Coronary artery (tissue), 2 donors: ENCODE measurements at regions not wholly inside any gene's neighbourhood (a gene's known extent, or its start where the extent isn't known, plus 50 kb on each side); places are given as distances from the start of the nearest gene placed in this dataset.
"Not testable (repeated sequence)": the region's sequence is repeated elsewhere in the genome, so short reads cannot be mapped to it uniquely, and the experiment has no call there.

Experiments
- DNase-seq: peaks from one replicate; pipeline ENCODE4 v3.0.0-alpha.2; 2017; ENCODE audit warnings: low spot score
- H3K27ac ChIP-seq, 2 donors: fragments of 200-600 bp; sonication (generic); one replicate each; pipeline ENCODE4 v1.5.1; 2016 to 2019
- H3K4me3 ChIP-seq: fragments of 200-600 bp; sonication (generic); 2 replicates; pipeline ENCODE4 v1.5.1; 2016; ENCODE audit warnings: mild to moderate bottlenecking, moderate library complexity
- TF ChIP-seq, protein P1 (sequence below): fragments of 200-600 bp; sonication (generic); IDR thresholded peaks from one replicate; pipeline ENCODE4 v1.5.1; 2019; ENCODE audit warnings: antibody characterized with exemption

DNA sequence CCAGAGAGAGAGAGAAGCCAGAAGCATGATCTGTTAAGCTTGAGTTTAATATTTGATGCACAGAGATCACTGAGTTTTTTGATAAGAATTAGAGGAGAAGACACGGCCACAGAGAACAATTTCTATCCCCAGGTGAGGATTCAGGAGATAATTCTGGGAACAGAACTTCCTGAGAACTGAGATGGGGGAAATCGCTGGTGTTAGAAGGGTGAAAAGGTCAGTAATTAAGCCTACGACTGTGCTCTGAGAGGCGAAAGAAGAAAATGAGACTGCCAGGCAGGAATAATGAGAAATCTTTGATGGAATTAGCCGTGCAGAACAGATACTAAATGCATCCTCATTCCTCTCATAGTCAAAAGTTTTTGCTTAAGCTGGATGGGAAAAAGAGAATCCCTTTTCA, 61.9 kb upstream of the EEF2KMT start:
- not testable (repeated sequence) for H3K27ac ChIP-seq, H3K4me3 ChIP-seq, DNase-seq

DNA sequence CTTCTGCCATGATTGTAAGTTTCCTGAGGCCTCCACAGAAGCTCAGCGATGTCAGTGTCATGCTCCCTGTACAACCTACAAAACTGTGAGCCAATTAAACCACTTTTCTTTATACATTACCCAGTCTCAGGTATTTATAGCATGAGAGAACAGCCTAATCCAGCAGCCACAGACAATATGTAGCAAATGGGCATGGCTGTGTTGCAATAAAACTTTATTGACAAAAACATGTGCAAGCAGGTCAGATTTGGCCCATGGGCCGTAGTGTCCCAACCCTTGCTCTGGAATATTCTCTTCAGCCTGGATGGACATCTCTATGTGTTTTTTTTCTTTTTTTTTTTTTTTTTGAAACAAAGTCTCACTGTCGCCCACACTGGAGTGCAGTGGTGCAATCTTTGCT, 60.9 kb upstream of the EEF2KMT start:
- H3K27ac ChIP-seq = no peak overlapping the region
- H3K4me3 ChIP-seq = no peak overlapping the region
- DNase-seq = no peak
- TF ChIP-seq, protein P1, sequence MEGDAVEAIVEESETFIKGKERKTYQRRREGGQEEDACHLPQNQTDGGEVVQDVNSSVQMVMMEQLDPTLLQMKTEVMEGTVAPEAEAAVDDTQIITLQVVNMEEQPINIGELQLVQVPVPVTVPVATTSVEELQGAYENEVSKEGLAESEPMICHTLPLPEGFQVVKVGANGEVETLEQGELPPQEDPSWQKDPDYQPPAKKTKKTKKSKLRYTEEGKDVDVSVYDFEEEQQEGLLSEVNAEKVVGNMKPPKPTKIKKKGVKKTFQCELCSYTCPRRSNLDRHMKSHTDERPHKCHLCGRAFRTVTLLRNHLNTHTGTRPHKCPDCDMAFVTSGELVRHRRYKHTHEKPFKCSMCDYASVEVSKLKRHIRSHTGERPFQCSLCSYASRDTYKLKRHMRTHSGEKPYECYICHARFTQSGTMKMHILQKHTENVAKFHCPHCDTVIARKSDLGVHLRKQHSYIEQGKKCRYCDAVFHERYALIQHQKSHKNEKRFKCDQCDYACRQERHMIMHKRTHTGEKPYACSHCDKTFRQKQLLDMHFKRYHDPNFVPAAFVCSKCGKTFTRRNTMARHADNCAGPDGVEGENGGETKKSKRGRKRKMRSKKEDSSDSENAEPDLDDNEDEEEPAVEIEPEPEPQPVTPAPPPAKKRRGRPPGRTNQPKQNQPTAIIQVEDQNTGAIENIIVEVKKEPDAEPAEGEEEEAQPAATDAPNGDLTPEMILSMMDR = no peak

DNA sequence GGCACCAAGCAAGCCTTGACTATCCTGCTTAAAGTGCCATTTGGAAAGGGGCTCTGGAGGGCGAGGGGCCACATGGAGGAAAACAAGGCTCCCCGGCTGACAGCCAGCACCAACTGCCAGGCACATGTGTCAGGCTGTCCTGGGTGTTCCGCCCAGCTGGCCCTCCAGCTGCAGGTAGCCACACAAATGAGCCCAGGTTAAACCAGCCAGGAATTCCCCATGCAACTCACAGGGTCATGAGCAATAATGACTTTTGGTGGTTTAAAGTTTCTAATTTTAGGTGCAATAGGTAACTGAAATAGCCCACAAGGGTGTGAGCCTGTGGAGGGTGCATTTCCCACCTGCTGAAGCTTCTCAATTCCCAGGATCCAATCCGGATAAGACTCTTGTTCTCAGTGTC, 58.9 kb upstream of the EEF2KMT start:
- H3K4me3 ChIP-seq, H3K27ac ChIP-seq, DNase-seq: not testable (repeated sequence)

DNA sequence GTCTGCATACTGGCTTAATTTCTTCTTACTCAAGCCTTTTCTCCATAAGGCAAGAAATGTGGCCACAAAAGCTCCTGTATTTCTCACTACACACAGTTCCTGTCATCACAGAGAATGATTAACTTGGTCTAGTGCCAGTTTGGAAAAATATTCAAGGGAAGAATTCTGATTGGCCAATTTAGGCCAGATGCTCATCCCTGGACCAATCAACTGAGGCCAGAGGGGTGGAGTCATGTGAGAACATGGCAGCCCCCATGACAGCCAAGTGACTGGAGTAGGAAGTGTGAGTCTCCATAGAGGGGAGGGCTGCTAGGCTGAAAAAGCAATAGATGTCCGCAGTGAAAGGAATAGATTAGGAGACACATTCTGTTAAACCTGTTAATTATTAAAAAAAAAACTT, 56.4 kb upstream of the EEF2KMT start:
- not testable (repeated sequence) for H3K27ac ChIP-seq, DNase-seq, H3K4me3 ChIP-seq

DNA sequence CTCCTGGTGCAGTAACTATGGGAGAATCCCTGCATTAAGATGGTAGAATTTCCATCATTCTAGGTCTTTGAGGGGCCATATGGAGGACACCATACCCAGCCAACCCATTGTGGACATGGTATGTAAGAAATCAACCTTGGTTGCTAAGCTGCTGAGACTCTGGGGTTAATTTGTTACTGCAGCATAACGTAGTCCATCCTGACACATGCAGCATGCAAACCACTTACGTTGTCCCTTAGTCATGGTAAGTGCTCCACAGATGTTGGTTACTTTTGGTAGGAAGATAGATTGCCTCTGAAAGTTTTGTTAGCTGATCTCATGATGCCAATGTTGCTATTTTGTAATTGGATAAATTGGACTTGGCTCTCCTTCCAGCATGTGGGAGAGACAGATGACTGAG, 53.8 kb upstream of the EEF2KMT start:
- DNase-seq, H3K4me3 ChIP-seq, H3K27ac ChIP-seq: not testable (repeated sequence)
